ENCODE measurements at regions not wholly inside any gene's neighbourhood (a gene's known extent, or its start where the extent isn't known, plus 50 kb on each side); places are given as distances from the start of the nearest gene placed in this dataset.

GRCh38 chr17:73990290-73990689 lies 213.2 kb upstream of the RPL38 start:
- Histone ChIP-seq H3K4me1 (no peaks in the 10 kb centered on the region), H3K36me3 (ENCODE audit: insufficient read depth in 1 of 2, low read depth in 1 of 2) (no peaks in the 10 kb centered on the region), H3K4me3 (no peak overlapping the region), H3K27me3 (ENCODE audit: insufficient read depth in 3 of 3, low read length in 2 of 3) (peaks cover 0 to 10% (median 0%) of the 10 kb centered on the region in 3 donors), H3K9me3 (no peaks in the 10 kb centered on the region), H3K27ac (no peak overlapping the region)
- no peak for TF ChIP-seq CTCF (IDR thresholded peaks at IDR 0.05)
- DNase-seq: no peak
- intact Hi-C loops (cut with DNase I): no loop called here
- WGBS, 3 donors: 82 to 87% (median 84%) methylated on average over 7 of the region's 7 CpGs
- no peak for ATAC-seq

- Histone ChIP-seq H3K4me3 (no peak overlapping the region), H3K36me3 (ENCODE audit: insufficient read depth in 1 of 2, low read depth in 1 of 2) (no peaks in the 10 kb centered on the region), H3K27ac (no peak overlapping the region), H3K27me3 (ENCODE audit: insufficient read depth in 3 of 3, low read length in 2 of 3) (peaks cover 0 to 10% (median 0%) of the 10 kb centered on the region in 3 donors), H3K4me1 (no peaks in the 10 kb centered on the region), H3K9me3 (no peaks in the 10 kb centered on the region)
- ATAC-seq: no peak
- DNase-seq: no peak
- 43 to 53% (median 43%) methylated on average over 5 of the region's 5 CpGs for WGBS, 3 donors
- no peak for TF ChIP-seq CTCF (IDR thresholded peaks at IDR 0.05)
- intact Hi-C loops (cut with DNase I): no loop called here
Observed at GRCh38 chr17:73991260-73991659, 212.2 kb upstream of the RPL38 start.

GRCh38 chr17:73994946-73995345 lies 208.5 kb upstream of the RPL38 start:
- Histone ChIP-seq H3K9me3 (no peaks in the 10 kb centered on the region), H3K36me3 (ENCODE audit: insufficient read depth in 1 of 2, low read depth in 1 of 2) (no peaks in the 10 kb centered on the region), H3K27me3 (ENCODE audit: insufficient read depth in 3 of 3, low read length in 2 of 3) (peaks cover 0 to 21% (median 5%) of the 10 kb centered on the region in 3 donors), H3K4me3 (no peak overlapping the region), H3K4me1 (no peaks in the 10 kb centered on the region), H3K27ac (no peak overlapping the region)
- 85 to 91% (median 89%) methylated on average over 4 of the region's 4 CpGs for WGBS, 3 donors
- DNase-seq (no peak), ATAC-seq (no peak)
- no peak for TF ChIP-seq CTCF (IDR thresholded peaks at IDR 0.05)
- intact Hi-C loops (cut with DNase I): no loop called here

- TF ChIP-seq CTCF (IDR thresholded peaks at IDR 0.05): no peak
- WGBS, 3 donors: 95 to 99% (median 96%) methylated on average over 3 of the region's 3 CpGs
- H3K36me3 ChIP-seq (ENCODE audit: insufficient read depth in 1 of 2, low read depth in 1 of 2): no peaks in the 10 kb centered on the region
- no peaks in the 10 kb centered on the region for H3K4me1 ChIP-seq
- DNase-seq (no peak), ATAC-seq (no peak)
- peaks cover 0 to 11% (median 5%) of the 10 kb centered on the region in 3 donors for H3K27me3 ChIP-seq (ENCODE audit: insufficient read depth in 3 of 3, low read length in 2 of 3)
- no peaks in the 10 kb centered on the region for H3K9me3 ChIP-seq
- no peak overlapping the region for H3K4me3 ChIP-seq
- H3K27ac ChIP-seq: no peak overlapping the region
- intact Hi-C loops (cut with DNase I): no loop called here
Observed at GRCh38 chr17:73997059-73997458, 206.4 kb upstream of the RPL38 start.

- peaks cover 0 to 11% (median 5%) of the 10 kb centered on the region in 3 donors for H3K27me3 ChIP-seq (ENCODE audit: insufficient read depth in 3 of 3, low read length in 2 of 3)
- no peaks in the 10 kb centered on the region for H3K36me3 ChIP-seq (ENCODE audit: insufficient read depth in 1 of 2, low read depth in 1 of 2)
- H3K9me3 ChIP-seq: no peaks in the 10 kb centered on the region
- 42 to 47% (median 47%) methylated on average over 4 of the region's 4 CpGs for WGBS, 3 donors
- H3K27ac ChIP-seq: no peak overlapping the region
- no peak for DNase-seq
- no peaks in the 10 kb centered on the region for H3K4me1 ChIP-seq
- no peak for ATAC-seq
- H3K4me3 ChIP-seq: no peak overlapping the region
- no peak for TF ChIP-seq CTCF (IDR thresholded peaks at IDR 0.05)
- intact Hi-C loops (cut with DNase I): no loop called here
Observed at GRCh38 chr17:73998249-73998648, 205.2 kb upstream of the RPL38 start.

Measured in psoas muscle (tissue), 7 donors.